ENCODE measurements at regions not wholly inside any gene's neighbourhood (a gene's known extent, or its start where the extent isn't known, plus 50 kb on each side); places are given as distances from the start of the nearest gene placed in this dataset.
"Not testable (repeated sequence)": the region's sequence is repeated elsewhere in the genome, so short reads cannot be mapped to it uniquely, and the experiment has no call there.

DNA sequence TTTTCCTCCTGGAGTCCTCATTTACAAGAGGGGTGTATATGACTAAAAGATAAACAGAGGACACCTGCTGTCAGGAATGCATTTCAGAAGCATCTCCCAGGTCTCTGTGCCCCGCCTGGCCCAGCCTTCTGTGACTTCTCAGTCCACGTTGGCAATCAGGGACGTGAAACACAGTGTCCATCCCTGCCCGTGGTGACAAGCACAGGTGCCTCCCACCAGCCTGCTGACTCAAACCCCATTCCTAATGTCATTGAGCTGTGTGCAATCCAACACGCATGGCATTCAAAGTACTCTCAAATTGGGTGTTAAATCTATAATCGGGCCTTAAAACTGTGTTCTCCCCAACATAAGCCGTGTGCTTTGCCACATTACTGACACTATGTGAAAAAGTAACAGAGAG is 343.2 kb downstream of the EIPR1 start:
- no peak for DNase-seq
- no peak overlapping the region for H3K4me3 ChIP-seq
- no peaks in the 10 kb centered on the region for H3K27me3 ChIP-seq
- 78 to 82% methylated on average over 7 of the region's 7 CpGs for WGBS, 2 donors
- no peak for ATAC-seq (ENCODE audit: low FRiP score in 2 of 2)
- no peaks in the 10 kb centered on the region for H3K4me1 ChIP-seq
- TF ChIP-seq POLR2AphosphoS5 (IDR thresholded peaks at IDR 0.05) (no peak), POLR2A (IDR thresholded peaks at IDR 0.05) (no peak), EP300 (IDR thresholded peaks at IDR 0.05) (no peak)
- TF ChIP-seq, protein P1, sequence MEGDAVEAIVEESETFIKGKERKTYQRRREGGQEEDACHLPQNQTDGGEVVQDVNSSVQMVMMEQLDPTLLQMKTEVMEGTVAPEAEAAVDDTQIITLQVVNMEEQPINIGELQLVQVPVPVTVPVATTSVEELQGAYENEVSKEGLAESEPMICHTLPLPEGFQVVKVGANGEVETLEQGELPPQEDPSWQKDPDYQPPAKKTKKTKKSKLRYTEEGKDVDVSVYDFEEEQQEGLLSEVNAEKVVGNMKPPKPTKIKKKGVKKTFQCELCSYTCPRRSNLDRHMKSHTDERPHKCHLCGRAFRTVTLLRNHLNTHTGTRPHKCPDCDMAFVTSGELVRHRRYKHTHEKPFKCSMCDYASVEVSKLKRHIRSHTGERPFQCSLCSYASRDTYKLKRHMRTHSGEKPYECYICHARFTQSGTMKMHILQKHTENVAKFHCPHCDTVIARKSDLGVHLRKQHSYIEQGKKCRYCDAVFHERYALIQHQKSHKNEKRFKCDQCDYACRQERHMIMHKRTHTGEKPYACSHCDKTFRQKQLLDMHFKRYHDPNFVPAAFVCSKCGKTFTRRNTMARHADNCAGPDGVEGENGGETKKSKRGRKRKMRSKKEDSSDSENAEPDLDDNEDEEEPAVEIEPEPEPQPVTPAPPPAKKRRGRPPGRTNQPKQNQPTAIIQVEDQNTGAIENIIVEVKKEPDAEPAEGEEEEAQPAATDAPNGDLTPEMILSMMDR (IDR thresholded peaks at IDR 0.05) = no peak
- no peaks in the 10 kb centered on the region for H3K36me3 ChIP-seq
- H3K27ac ChIP-seq = no peak overlapping the region
- no peaks in the 10 kb centered on the region for H3K9me3 ChIP-seq

GRCh38 chr2:3033315-3033714 is 344.3 kb downstream of the EIPR1 start:
- Histone ChIP-seq H3K27ac (no peak overlapping the region), H3K9me3 (no peaks in the 10 kb centered on the region), H3K4me3 (no peak overlapping the region), H3K4me1 (no peaks in the 10 kb centered on the region), H3K36me3 (no peaks in the 10 kb centered on the region), H3K27me3 (no peaks in the 10 kb centered on the region)
- 80 to 81% methylated on average over 8 of the region's 8 CpGs for WGBS, 2 donors
- TF ChIP-seq, protein P1 (IDR thresholded peaks at IDR 0.05) = no peak
- no peak for TF ChIP-seq POLR2A (IDR thresholded peaks at IDR 0.05)
- no peak for TF ChIP-seq EP300 (IDR thresholded peaks at IDR 0.05)
- no peak for TF ChIP-seq POLR2AphosphoS5 (IDR thresholded peaks at IDR 0.05)
- DNase-seq (no peak), ATAC-seq (ENCODE audit: low FRiP score in 2 of 2) (no peak)

DNA sequence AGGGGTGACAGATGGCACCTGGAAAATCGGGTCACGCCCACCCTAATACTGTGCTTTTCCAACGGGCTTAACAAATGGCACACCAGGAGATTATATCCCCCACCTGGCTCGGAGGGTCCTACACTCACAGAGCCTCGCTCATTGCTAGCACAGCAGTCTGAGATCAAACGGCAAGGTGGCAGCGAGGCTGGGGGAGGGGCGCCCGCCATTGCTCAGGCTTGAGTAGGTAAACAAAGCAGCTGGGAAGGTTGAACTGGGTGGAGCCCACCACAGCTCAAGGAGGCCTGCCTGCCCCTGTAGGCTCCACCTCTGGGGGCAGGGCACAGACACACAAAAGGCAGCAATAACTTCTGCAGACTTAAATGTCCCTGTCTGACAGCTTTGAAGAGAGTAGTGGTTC is 346.8 kb downstream of the EIPR1 start:
- 58 to 94% methylated on average over 3 to 9 of the region's 9 CpGs for WGBS, 2 donors
- not testable (repeated sequence) for H3K4me1 ChIP-seq; H3K27ac ChIP-seq; DNase-seq; H3K9me3 ChIP-seq; H3K4me3 ChIP-seq; H3K27me3 ChIP-seq; ATAC-seq (ENCODE audit: low FRiP score in 2 of 2); H3K36me3 ChIP-seq

GRCh38 chr2:3025984-3026383 is 351.6 kb downstream of the EIPR1 start:
- Histone ChIP-seq H3K27ac (no peak overlapping the region), H3K9me3 (no peaks in the 10 kb centered on the region), H3K27me3 (no peaks in the 10 kb centered on the region), H3K4me1 (no peaks in the 10 kb centered on the region), H3K4me3 (no peak overlapping the region), H3K36me3 (no peaks in the 10 kb centered on the region)
- TF ChIP-seq, protein P1 (IDR thresholded peaks at IDR 0.05) = no peak
- TF ChIP-seq POLR2A (IDR thresholded peaks at IDR 0.05) = no peak
- no peak for TF ChIP-seq POLR2AphosphoS5 (IDR thresholded peaks at IDR 0.05)
- no peak for TF ChIP-seq EP300 (IDR thresholded peaks at IDR 0.05)
- 69 to 100% methylated on average over 1 of the region's 1 CpG for WGBS, 2 donors
- ATAC-seq (ENCODE audit: low FRiP score in 2 of 2) (no peak), DNase-seq (no peak)

- Histone ChIP-seq H3K36me3 (no peaks in the 10 kb centered on the region), H3K27me3 (no peaks in the 10 kb centered on the region), H3K4me1 (no peaks in the 10 kb centered on the region), H3K27ac (no peak overlapping the region), H3K4me3 (no peak overlapping the region), H3K9me3 (no peaks in the 10 kb centered on the region)
- TF ChIP-seq POLR2A (IDR thresholded peaks at IDR 0.05) (no peak), POLR2AphosphoS5 (IDR thresholded peaks at IDR 0.05) (no peak), EP300 (IDR thresholded peaks at IDR 0.05) (no peak)
- TF ChIP-seq, protein P1 (IDR thresholded peaks at IDR 0.05) = no peak
- ATAC-seq (ENCODE audit: low FRiP score in 2 of 2) (no peak), DNase-seq (no peak)
- 42 to 56% methylated on average over 6 of the region's 6 CpGs for WGBS, 2 donors
These were observed 352.4 kb downstream of the EIPR1 start for GRCh38 chr2:3025261-3025660.
